22Rv1 (cell line): ENCODE measurements at regions not wholly inside any gene's neighbourhood (a gene's known extent, or its start where the extent isn't known, plus 50 kb on each side); places are given as distances from the start of the nearest gene placed in this dataset.

Source experiments
- ZFX ChIP-seq: fragments of 450-650 bp; IDR thresholded peaks from 2 replicates; pipeline ENCODE4 v1.6.1; 2017; ENCODE audit warnings: antibody characterized with exemption, borderline replicate concordance
- TF ChIP-seq, protein P1 (sequence below): fragments of 450-650 bp; IDR thresholded peaks from 2 replicates; pipeline ENCODE4 v1.5.1; 2017; ENCODE audit warnings: mild to moderate bottlenecking

DNA sequence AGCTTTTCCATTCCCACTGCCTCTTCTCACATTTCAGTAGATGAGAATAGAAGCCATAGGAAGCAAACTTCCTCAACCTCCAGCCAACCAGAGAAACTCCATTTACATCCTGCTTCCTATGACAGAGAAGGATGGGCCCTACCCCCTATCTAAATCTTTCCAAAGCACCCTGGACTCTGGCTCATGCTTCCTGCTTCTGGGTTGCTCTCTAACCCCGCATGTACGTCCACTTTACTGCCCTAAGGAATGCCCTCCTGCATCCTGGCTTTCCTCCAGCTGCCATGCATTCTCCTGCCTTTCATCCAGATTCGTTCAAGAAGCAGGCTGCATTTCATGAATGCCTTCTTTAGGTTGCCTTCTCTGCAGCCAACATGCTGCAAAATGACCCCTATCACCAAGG is 91.9 kb downstream of the FAM217A start:
- TF ChIP-seq, protein P1, sequence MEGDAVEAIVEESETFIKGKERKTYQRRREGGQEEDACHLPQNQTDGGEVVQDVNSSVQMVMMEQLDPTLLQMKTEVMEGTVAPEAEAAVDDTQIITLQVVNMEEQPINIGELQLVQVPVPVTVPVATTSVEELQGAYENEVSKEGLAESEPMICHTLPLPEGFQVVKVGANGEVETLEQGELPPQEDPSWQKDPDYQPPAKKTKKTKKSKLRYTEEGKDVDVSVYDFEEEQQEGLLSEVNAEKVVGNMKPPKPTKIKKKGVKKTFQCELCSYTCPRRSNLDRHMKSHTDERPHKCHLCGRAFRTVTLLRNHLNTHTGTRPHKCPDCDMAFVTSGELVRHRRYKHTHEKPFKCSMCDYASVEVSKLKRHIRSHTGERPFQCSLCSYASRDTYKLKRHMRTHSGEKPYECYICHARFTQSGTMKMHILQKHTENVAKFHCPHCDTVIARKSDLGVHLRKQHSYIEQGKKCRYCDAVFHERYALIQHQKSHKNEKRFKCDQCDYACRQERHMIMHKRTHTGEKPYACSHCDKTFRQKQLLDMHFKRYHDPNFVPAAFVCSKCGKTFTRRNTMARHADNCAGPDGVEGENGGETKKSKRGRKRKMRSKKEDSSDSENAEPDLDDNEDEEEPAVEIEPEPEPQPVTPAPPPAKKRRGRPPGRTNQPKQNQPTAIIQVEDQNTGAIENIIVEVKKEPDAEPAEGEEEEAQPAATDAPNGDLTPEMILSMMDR, result no peak
- no peak for TF ChIP-seq ZFX
